ENCODE measurements at regions not wholly inside any gene's neighbourhood (a gene's known extent, or its start where the extent isn't known, plus 50 kb on each side); places are given as distances from the start of the nearest gene placed in this dataset.

GRCh38 chr12:73374360-73374759, 1102.2 kb downstream of the TRHDE start:
- no peaks in the 10 kb centered on the region for H3K36me3 ChIP-seq (ENCODE audit: insufficient read depth, low read length)
- no peak for DNase-seq (ENCODE audit: insufficient read length, low spot score, missing footprints)
- H3K27ac ChIP-seq (ENCODE audit: low read depth, low read length) = no peak overlapping the region
- no peaks in the 10 kb centered on the region for H3K4me1 ChIP-seq (ENCODE audit: insufficient read depth, low read length)
- H3K4me3 ChIP-seq (ENCODE audit: insufficient read depth, low read length) = no peak overlapping the region
- H4K20me1 ChIP-seq (ENCODE audit: insufficient read depth, low read length) = no peaks in the 10 kb centered on the region
- no peak for TF ChIP-seq CTCF (IDR thresholded peaks at IDR 0.05; ENCODE audit: extremely low read depth, low read depth, low read length)
- H3K79me2 ChIP-seq (ENCODE audit: insufficient read depth, low read length) = no peaks in the 10 kb centered on the region
- no peak overlapping the region for H2AFZ ChIP-seq (ENCODE audit: low read length)
- H3K9me3 ChIP-seq (ENCODE audit: low read depth, low read length) = peaks cover 2% of the 10 kb centered on the region
- no peaks in the 10 kb centered on the region for H3K27me3 ChIP-seq (ENCODE audit: insufficient read depth, low read length)
- no peak overlapping the region for H3K4me2 ChIP-seq (ENCODE audit: insufficient read depth, low read length)

GRCh38 chr12:73383584-73384222, 1111.5 kb downstream of the TRHDE start:
- H3K4me3 ChIP-seq (ENCODE audit: insufficient read depth, low read length) = no peak overlapping the region
- TF ChIP-seq CTCF (IDR thresholded peaks at IDR 0.05; ENCODE audit: extremely low read depth, low read depth, low read length) = no peak
- H3K4me1 ChIP-seq (ENCODE audit: insufficient read depth, low read length) = no peaks in the 10 kb centered on the region
- H4K20me1 ChIP-seq (ENCODE audit: insufficient read depth, low read length) = no peaks in the 10 kb centered on the region
- H2AFZ ChIP-seq (ENCODE audit: low read length) = no peak overlapping the region
- no peak for DNase-seq (ENCODE audit: insufficient read length, low spot score, missing footprints)
- H3K4me2 ChIP-seq (ENCODE audit: insufficient read depth, low read length) = no peak overlapping the region
- H3K79me2 ChIP-seq (ENCODE audit: insufficient read depth, low read length) = no peaks in the 10 kb centered on the region
- H3K27ac ChIP-seq (ENCODE audit: low read depth, low read length) = no peak overlapping the region
- H3K9me3 ChIP-seq (ENCODE audit: low read depth, low read length) = no peaks in the 10 kb centered on the region
- H3K27me3 ChIP-seq (ENCODE audit: insufficient read depth, low read length) = no peaks in the 10 kb centered on the region
- no peaks in the 10 kb centered on the region for H3K36me3 ChIP-seq (ENCODE audit: insufficient read depth, low read length)

GRCh38 chr12:73384592-73384991, 1112.4 kb downstream of the TRHDE start:
- H3K4me3 ChIP-seq (ENCODE audit: insufficient read depth, low read length) = no peak overlapping the region
- no peak overlapping the region for H2AFZ ChIP-seq (ENCODE audit: low read length)
- no peaks in the 10 kb centered on the region for H3K9me3 ChIP-seq (ENCODE audit: low read depth, low read length)
- no peaks in the 10 kb centered on the region for H4K20me1 ChIP-seq (ENCODE audit: insufficient read depth, low read length)
- no peak overlapping the region for H3K4me2 ChIP-seq (ENCODE audit: insufficient read depth, low read length)
- H3K36me3 ChIP-seq (ENCODE audit: insufficient read depth, low read length) = no peaks in the 10 kb centered on the region
- no peaks in the 10 kb centered on the region for H3K4me1 ChIP-seq (ENCODE audit: insufficient read depth, low read length)
- no peak overlapping the region for H3K27ac ChIP-seq (ENCODE audit: low read depth, low read length)
- DNase-seq (ENCODE audit: insufficient read length, low spot score, missing footprints) = no peak
- no peaks in the 10 kb centered on the region for H3K27me3 ChIP-seq (ENCODE audit: insufficient read depth, low read length)
- no peak for TF ChIP-seq CTCF (IDR thresholded peaks at IDR 0.05; ENCODE audit: extremely low read depth, low read depth, low read length)
- no peaks in the 10 kb centered on the region for H3K79me2 ChIP-seq (ENCODE audit: insufficient read depth, low read length)

GRCh38 chr12:73390261-73390660, 1118.1 kb downstream of the TRHDE start:
- H3K36me3 ChIP-seq (ENCODE audit: insufficient read depth, low read length) = no peaks in the 10 kb centered on the region
- DNase-seq (ENCODE audit: insufficient read length, low spot score, missing footprints) = no peak

More at GRCh38 chr12:73390261-73390660, 1118.1 kb downstream of the TRHDE start:
- Histone ChIP-seq H3K79me2 (ENCODE audit: insufficient read depth, low read length) (no peaks in the 10 kb centered on the region), H3K27ac (ENCODE audit: low read depth, low read length) (no peak overlapping the region), H3K9me3 (ENCODE audit: low read depth, low read length) (peaks cover 5% of the 10 kb centered on the region), H3K27me3 (ENCODE audit: insufficient read depth, low read length) (no peaks in the 10 kb centered on the region), H3K4me3 (ENCODE audit: insufficient read depth, low read length) (no peak overlapping the region), H3K4me1 (ENCODE audit: insufficient read depth, low read length) (no peaks in the 10 kb centered on the region), H4K20me1 (ENCODE audit: insufficient read depth, low read length) (no peaks in the 10 kb centered on the region), H3K4me2 (ENCODE audit: insufficient read depth, low read length) (no peak overlapping the region), H2AFZ (ENCODE audit: low read length) (no peak overlapping the region)
- TF ChIP-seq CTCF (IDR thresholded peaks at IDR 0.05; ENCODE audit: extremely low read depth, low read depth, low read length) = no peak

Measured in osteoblast (primary cell).